WTC11 (cell line): ENCODE measurements at regions not wholly inside any gene's neighbourhood (a gene's known extent, or its start where the extent isn't known, plus 50 kb on each side); places are given as distances from the start of the nearest gene placed in this dataset.

Experiments used
- GABPB1 ChIP-seq: sonication (generic); formaldehyde crosslinking; IDR thresholded peaks from 2 replicates; pipeline ENCODE4 v1.8.1; 2023; ENCODE audit warnings: mild to moderate bottlenecking, missing genetic modification reagents
- JUN ChIP-seq: sonication (generic); formaldehyde crosslinking; IDR thresholded peaks from 2 replicates; pipeline ENCODE4 v1.8.0; 2023; ENCODE audit warnings: mild to moderate bottlenecking, missing genetic modification reagents
- NR3C1 ChIP-seq: sonication (generic); formaldehyde crosslinking; conservative IDR thresholded peaks from 2 replicates; pipeline ENCODE4 v1.8.1; 2023; ENCODE audit warnings: low read depth, mild to moderate bottlenecking, missing genetic modification reagents
- OVOL2 ChIP-seq: fragments of 250-450 bp; sonication (Bioruptor Pico); IDR thresholded peaks from 2 replicates; pipeline ENCODE4 v1.9.0; 2021; ENCODE audit warnings: mild to moderate bottlenecking, borderline replicate concordance
- TEAD1 ChIP-seq: sonication (generic); formaldehyde crosslinking; IDR thresholded peaks from 2 replicates; pipeline ENCODE4 v1.8.0; 2022; ENCODE audit warnings: mild to moderate bottlenecking, missing genetic modification reagents
- ZNF121 ChIP-seq: sonication (generic); formaldehyde crosslinking; IDR thresholded peaks from 2 replicates; pipeline ENCODE4 v1.8.0; 2023; ENCODE audit warnings: missing genetic modification reagents
- ZNF263 ChIP-seq: sonication (generic); formaldehyde crosslinking; IDR thresholded peaks from 2 replicates; pipeline ENCODE4 v1.8.1; 2022; ENCODE audit warnings: low read depth, mild to moderate bottlenecking, moderate library complexity, missing genetic modification reagents
- TF ChIP-seq, protein P1 (sequence below): fragments of 200-600 bp; IDR thresholded peaks from 2 replicates; pipeline ENCODE4 v1.8.0; 2022; ENCODE audit warnings: antibody characterized with exemption
- TF ChIP-seq, protein P2 (sequence below): sonication (generic); formaldehyde crosslinking; IDR thresholded peaks from 2 replicates; pipeline ENCODE4 v1.8.1; 2023; ENCODE audit warnings: mild to moderate bottlenecking, missing genetic modification reagents, moderate library complexity

DNA sequence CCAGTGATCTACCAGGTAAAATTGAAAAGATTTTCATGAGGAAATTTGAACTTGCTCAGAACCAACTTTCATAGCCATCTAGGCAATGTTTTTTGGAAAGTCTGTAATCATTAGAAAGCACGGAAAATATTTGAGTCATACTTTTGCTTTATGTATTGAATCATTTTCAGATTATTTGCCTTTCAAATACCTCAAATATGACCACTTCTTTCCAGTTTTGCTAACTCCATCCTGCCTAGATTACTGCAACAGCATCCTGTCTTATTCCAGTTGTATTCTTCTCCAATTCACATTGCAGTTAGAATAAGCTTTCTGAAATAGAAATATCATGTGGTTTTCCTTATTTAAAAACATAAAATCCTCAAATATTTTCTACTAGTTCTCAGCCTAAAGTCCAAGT, 239.8 kb upstream of the FAR2 start:
- TF ChIP-seq ZNF121 (CRISPR knock-in tag) (no peak), GABPB1 (CRISPR knock-in tag) (no peak), JUN (CRISPR knock-in tag) (no peak), OVOL2 (no peak), TEAD1 (CRISPR knock-in tag) (no peak), NR3C1 (CRISPR knock-in tag) (no peak), ZNF263 (CRISPR knock-in tag) (no peak)
- TF ChIP-seq, protein P1, sequence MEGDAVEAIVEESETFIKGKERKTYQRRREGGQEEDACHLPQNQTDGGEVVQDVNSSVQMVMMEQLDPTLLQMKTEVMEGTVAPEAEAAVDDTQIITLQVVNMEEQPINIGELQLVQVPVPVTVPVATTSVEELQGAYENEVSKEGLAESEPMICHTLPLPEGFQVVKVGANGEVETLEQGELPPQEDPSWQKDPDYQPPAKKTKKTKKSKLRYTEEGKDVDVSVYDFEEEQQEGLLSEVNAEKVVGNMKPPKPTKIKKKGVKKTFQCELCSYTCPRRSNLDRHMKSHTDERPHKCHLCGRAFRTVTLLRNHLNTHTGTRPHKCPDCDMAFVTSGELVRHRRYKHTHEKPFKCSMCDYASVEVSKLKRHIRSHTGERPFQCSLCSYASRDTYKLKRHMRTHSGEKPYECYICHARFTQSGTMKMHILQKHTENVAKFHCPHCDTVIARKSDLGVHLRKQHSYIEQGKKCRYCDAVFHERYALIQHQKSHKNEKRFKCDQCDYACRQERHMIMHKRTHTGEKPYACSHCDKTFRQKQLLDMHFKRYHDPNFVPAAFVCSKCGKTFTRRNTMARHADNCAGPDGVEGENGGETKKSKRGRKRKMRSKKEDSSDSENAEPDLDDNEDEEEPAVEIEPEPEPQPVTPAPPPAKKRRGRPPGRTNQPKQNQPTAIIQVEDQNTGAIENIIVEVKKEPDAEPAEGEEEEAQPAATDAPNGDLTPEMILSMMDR, result no peak
- TF ChIP-seq, protein P2, sequence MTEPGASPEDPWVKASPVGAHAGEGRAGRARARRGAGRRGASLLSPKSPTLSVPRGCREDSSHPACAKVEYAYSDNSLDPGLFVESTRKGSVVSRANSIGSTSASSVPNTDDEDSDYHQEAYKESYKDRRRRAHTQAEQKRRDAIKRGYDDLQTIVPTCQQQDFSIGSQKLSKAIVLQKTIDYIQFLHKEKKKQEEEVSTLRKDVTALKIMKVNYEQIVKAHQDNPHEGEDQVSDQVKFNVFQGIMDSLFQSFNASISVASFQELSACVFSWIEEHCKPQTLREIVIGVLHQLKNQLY, result no peak
